Fibroblast of the conjunctiva (primary cell): ENCODE measurements at regions not wholly inside any gene's neighbourhood (a gene's known extent, or its start where the extent isn't known, plus 50 kb on each side); places are given as distances from the start of the nearest gene placed in this dataset.
"Not testable (repeated sequence)": the region's sequence is repeated elsewhere in the genome, so short reads cannot be mapped to it uniquely, and the experiment has no call there.

Source experiments
- DNase-seq: peaks from one replicate; pipeline ENCODE4 v3.0.0-alpha.2; 2010; ENCODE audit warnings: low read depth

- no peak for DNase-seq
These were observed 51.2 kb upstream of the PRR23C start for GRCh38 chr3:139095803-139096466.

DNA sequence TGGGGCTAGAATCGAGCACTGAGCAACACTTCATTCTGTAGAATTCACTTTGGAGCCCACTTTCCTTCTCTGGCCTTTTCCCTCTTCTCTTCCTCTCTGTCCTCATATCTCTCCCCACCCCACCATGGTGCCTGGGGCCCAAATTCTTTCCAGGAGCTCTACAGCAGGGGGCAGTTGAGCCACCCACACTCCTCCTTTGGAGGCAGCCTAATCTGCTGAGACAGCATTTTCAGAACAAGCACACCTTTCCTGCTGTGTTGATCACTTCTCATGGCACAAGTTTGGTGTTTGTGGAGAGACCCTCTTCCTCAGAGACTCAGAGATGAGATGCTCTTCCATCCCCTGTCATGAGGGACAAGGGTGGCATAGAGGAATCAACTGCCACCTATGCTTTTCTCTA, 52.0 kb upstream of the PRR23C start:
- no peak for DNase-seq

DNA sequence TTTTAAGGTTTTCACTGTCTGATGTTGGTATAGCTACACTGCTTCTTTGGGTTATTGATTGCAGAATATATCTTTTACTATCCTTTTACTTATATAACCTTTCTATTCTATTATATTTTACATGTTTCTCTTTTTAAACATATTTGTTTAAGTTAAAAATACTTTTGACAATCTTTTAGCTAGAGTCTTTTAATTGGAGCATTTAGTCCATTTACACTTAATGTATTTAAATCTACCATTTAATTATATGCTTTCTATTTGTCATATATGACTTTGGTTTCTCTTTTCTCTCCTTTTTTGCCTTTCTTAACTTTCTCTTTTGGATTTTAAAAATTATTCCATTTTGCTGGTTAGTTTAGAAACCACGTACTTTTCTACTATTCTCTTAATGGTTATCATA, 53.7 kb upstream of the PRR23C start:
- no peak for DNase-seq

- DNase-seq: no peak
These were observed 55.5 kb upstream of the PRR23C start for GRCh38 chr3:139099968-139100817.

GRCh38 chr3:139100821-139101220, 56.1 kb upstream of the PRR23C start:
- DNase-seq: no peak

DNA sequence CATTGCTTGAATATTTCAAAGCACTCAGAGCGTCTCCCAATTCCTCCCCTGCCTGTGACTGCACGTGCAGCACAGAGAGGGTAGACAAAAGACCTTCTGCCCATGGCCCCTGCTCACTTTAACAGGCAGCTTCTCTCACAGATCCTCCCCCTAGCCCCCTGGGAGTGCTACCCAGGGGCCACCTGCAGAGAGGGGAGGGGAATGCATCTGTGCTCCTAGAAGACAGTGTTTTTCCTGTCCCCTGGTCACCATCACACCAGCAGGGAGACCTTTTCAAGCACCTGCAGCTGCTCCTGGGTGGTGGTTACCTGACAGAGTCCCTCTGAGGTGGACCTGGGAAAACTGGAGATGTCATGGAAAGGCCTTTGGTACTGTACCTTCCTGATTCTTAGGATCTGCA, 56.7 kb upstream of the PRR23C start:
- DNase-seq: no peak

- DNase-seq: no peak
These were observed 58.8 kb upstream of the PRR23C start for GRCh38 chr3:139103484-139103883.

DNA sequence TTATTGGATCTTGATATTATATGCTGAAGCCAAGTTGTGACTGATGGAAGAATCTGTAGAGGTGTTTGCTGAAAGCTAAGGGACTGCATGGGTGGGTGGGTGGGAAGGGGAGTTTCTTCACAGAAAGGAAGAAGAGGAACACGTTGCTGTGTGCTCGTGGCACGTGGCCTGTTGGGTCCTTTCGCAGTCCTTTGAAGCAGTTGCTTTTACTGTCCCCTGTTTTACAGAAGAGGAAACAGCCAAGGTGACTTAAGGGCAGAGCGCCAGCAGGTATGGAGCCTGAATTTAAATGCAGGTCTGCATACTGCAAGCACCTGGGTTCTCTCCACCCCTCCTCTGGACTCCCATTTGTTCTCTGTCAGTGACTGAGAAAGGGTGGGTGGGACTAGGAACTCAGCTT, 59.4 kb upstream of the PRR23C start:
- DNase-seq: no peak

DNA sequence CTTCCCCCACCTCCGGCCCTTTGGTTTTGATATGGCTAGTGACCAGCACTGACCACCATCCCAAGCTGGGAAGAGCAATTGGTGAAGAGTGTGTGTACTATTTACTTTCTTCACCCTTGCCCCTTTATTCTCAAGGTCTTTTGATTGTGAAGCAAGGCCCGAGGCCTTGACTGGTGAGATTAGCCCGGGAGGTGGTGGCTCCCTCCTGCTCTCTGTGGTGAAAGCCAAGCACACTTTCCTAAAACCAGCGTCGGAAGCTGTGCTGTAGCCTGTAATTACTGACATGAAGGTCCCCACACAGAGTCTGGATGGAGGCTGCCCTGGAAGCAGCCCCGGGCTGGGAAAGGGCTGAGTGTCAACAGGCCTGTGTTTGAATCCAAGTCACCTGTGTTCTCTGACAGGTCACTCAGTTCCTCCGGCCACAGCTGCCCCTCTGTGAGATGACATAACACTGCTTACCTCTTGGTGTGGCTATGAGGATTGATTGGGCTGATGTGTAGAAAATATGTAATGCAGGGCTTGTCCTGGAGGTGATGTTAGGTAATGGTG, 60.5 kb upstream of the PRR23C start:
- DNase-seq: no peak

- DNase-seq: no peak
These were observed 61.6 kb upstream of the PRR23C start for GRCh38 chr3:139106013-139106932.

- no peak for DNase-seq
These were observed 62.9 kb upstream of the PRR23C start for GRCh38 chr3:139107424-139108252.

DNA sequence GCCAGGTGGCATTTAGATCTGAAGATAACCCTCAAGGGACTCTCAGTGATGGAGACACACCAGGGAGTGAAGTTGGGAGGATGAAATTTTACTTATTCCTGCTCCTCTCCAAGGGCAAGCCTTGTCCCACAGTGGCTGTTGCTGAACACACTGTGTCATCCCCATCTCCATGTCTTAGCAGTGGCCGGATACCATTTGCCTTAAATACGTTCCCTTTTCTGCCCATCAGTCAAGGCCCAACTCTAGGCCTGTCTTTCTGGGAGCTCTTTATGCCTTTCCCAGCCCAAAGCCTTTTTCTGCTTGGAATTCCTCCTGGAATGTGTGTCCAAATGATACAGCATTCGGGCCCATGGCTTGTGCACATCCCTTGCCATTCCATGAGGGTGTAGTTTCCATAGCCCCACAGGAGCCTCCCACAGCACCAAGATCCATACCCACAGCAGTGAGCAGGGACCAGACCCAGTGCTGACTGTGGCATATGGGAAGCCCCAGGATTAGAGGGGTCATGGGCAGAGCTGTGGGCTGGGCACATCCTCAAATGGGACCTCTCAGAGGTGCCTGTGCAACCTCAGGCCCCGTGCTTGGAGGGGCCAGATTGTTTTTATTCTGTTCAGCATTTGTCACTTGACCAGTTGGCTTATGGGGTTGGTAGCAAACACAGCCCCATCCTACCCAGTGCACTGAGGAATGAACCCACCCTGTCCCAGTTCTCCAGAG, 63.7 kb upstream of the PRR23C start:
- DNase-seq: no peak

GRCh38 chr3:139109271-139109670, 64.6 kb upstream of the PRR23C start:
- no peak for DNase-seq

- no peak for DNase-seq
These were observed 65.6 kb upstream of the PRR23C start for GRCh38 chr3:139110072-139110830.

- not testable (repeated sequence) for DNase-seq
These were observed 66.2 kb upstream of the PRR23C start for GRCh38 chr3:139110929-139111328.

DNA sequence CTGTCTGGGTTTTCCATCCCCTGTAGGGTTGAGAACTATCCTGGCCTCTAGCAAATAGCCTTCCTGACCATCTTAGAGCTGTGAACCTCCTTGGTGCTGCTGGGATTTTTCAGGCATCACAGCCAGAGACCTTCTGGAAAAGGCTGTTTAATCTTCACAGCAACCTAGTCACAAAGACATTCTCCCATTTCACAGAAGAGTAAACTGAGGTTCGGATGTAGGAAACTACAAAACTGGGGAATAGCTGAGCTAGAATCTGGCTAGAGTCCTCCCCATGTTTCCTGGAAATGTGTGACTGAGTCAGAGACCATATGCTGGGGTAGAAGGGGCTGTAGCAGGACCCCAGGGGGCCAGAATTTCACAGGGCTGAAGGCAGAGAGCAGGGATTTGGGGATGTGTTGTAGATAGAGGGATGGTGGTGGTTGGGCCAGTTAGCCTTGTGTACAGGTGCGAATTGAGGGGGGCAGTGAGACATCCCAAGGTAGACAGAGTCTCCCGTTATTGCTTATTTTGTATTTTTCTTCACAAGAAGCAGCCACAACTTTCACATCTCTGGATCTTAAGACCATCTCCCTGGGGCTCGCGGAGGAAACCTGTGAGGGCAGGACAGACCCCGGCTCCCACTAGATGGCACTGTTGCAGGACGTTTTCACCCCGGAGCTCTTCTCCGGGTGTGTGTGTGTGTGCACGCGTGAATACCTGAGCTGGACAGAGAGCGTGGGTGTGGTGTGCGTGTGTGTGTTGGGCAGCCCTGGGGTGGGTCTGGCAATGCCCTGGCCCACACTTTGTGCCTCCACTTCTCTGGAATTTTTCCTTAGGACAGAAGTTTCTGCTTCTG, 66.9 kb upstream of the PRR23C start:
- DNase-seq: peak; percentile 37

GRCh38 chr3:139112230-139112558, 67.5 kb upstream of the PRR23C start:
- DNase-seq: no peak

- DNase-seq: no peak
These were observed 68.7 kb upstream of the PRR23C start for GRCh38 chr3:139113231-139113992.
